NCI-H226 (cell line): ENCODE measurements at regions not wholly inside any gene's neighbourhood (a gene's known extent, or its start where the extent isn't known, plus 50 kb on each side); places are given as distances from the start of the nearest gene placed in this dataset.

Experiments used
- DNase-seq: peaks from one replicate; pipeline ENCODE4 v3.0.0-alpha.2; 2015

DNA sequence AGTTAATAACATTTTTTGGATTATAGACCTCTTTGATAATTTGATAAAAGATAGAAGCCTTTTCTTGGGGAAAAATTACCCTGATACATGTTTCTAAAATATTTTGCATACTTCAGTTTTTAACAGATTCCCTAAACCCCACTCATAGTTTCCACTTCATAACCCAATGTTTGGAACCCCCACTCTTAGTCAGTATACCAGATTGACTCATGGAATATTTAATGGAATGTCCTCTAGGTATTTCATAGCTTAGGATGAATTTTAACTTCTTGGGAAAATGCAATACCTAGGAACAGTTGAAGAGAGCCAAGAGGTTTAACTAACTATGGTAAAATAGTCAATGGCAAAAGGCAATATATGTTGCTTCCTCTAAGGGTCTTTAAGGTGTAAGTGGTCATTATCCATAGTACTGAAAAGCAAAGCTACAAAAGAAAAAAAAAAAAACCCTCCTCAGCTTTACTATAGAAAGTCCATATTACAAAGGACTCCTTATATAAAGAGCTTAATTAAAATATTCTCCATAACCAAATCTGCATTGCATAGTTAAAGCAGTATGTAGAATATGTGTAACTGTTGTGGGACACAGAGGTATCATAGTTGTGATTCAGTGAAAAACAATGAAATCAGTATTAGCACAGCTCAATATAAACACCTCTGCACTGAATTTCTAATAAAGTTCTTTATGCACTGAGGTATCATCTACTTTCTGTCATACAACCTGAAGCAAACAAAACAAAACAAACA is 159.9 kb downstream of the PCDH7 start:
- DNase-seq = no peak

- no peak for DNase-seq
Measured at GRCh38 chr4:30881985-30882384, 161.8 kb downstream of the PCDH7 start.

DNA sequence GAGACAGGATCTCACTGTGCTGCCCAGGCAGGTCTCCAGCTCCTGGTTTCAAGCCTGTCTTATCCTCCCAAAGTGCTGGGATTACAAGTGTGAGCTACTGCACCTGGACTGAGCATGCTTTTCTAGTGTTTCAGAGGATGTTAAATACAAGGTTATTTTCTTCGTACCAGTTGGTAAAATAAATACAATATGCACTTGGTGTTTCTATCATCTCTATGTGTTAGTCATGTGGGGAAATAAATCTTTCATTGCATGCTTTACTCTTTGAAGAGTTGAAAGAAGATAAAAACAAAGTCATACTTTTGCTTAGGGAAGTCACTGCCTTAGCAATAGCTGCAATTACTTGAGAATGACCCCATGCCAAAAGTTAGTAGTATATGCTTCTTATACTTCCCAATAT is 162.3 kb downstream of the PCDH7 start:
- no peak for DNase-seq

DNA sequence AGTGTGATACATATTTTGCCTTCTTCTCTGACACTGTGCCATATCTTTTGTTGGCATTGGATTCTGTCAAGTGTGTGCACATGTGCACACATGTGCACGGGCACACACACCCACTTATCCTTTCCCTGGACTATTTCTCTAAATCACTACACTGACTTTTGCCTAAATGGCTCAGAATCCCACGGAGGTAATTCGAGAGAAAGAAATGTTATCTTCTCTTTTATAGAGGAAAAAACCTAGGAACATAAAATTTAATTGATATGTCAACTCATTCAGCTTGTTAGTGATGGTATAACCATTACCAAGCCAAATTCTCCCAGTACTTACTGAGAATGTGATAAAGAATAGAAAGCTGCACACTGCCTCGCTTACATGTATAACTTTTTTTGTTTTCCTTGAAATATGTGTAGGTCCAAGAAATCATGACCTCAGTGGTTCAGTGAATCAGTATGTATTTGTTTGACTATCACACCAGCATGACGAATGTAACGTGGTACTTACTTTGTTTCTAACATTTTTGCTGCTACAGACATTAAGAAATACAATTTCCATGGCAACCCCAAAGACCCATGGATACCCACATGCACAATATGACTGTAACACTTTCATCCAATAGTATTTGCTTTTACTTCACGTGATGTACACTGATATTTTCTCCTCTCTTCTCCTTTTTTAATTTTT is 163.0 kb downstream of the PCDH7 start:
- DNase-seq = no peak

- DNase-seq = no peak
Measured at GRCh38 chr4:30901461-30902451, 181.6 kb downstream of the PCDH7 start.

DNA sequence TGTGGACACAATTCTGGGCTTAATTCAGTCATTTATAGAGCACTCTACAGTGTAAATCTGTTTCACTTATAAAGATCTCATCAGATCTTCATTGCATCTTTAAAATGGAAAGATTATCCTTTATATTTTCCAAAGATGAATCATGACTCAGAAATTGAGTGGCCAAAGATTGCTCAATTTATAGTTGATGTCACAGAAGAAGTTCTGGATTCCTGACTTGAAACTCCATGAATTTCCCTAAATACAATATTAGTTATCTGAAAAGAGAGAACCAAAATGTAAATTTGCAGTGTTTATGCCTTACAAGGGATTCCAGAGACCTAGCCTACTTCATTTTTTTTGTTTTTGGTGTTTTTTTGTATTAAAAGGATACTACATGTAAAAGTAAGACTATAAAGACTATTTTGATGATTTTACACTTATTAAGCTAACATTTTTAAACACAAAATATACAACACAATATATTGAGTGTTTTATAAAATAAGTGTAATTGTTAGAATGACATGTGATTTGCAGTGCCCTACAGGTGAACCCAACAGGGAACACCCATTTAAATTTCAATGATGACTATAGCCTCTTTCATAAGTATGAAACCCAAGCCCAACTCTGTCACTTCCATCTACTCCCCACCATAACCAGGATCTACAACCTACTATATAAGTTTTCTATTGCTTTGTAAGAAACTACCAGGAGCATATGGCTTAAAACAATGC is 183.5 kb downstream of the PCDH7 start:
- DNase-seq = peak; percentile 13

- DNase-seq = no peak
Measured at GRCh38 chr4:30904215-30904555, 184.0 kb downstream of the PCDH7 start.

DNA sequence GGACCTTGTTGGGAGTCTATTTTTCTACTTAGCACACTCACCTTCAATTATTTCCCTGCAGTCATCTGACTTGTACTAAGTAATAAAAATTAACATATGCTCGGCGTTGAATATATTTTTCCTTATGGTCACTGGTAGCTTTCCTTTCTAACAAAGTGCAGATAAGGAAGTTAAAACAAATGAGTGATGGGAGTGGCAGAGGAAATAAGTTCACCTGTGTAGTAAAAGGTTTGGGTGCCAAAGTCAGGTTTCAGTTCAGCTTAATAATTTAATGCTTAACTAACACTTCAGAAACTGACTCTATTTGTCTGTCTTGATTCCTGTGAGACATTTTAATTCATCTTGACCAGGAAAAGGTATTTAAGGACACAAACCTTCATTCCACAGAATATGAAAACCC is 184.4 kb downstream of the PCDH7 start:
- DNase-seq = no peak

DNA sequence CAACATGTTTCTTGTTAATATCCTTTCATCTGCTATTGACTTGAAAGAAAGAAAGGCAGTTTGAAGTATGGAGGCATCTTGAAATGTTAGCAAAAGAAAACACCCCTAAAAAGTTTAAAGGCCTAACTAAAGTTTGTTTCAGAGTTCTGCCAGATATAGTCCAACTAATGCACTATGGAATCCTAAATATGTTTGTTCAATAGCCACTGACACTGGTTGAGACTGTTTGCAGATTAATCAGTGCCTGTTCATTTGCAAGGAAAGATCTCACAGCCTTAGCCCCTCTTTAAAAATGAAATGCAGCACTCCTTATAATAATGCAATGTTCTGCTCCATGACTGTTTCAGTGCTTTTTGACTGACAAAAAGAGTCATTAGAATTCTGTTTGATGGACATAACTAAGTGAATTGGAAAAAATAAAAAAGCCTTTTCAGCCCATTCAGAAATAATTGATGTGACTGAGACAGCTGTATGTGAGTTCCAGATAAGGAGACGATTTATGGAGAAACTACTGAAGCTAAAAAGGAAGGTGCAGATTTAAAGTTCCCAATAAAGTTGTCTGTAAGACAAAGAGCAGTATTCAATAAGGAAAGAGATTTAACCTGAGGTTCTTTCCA is 192.0 kb downstream of the PCDH7 start:
- DNase-seq = no peak

DNA sequence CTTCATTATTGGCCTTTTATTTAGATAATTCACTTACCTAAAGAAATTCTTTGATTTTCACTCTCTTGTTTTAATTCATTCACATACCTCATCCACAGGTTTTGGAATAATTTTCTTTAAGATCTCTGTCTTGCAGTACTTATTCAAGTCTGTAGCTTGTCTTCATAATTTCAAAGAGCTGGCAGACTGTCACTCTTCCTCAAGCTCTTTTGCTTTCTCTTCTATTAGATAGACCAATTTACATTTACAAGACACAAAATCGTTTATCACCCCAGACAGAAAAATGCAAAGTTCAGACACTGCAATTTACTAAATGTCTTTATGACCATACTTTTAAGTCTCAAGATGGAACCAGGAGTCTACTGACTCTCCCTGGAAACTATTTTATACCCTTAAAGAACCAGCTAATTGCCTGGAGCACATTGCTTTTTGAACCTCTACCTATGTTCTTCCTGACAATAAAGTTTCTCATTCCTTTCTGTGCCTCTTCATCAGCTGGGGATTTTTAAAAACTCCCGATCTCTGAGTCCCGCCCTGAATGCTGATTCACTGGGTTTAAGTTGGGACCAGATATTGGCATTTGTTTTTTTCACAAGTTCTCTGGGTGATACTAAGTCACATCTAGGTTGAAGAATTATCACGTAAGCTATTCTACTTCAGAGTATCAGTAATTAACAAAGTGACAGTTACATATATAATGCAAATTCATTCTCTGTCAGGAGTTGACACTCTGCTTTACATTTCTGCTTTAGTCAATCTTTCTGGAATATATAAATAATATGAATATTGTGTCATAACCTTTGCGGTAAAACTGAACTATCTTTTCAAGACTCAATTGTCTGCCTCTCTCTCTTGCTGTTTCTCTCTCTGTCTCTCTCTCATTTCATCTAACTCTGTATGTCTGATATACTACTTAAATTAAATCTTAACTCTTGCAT is 196.4 kb downstream of the PCDH7 start:
- DNase-seq = no peak

DNA sequence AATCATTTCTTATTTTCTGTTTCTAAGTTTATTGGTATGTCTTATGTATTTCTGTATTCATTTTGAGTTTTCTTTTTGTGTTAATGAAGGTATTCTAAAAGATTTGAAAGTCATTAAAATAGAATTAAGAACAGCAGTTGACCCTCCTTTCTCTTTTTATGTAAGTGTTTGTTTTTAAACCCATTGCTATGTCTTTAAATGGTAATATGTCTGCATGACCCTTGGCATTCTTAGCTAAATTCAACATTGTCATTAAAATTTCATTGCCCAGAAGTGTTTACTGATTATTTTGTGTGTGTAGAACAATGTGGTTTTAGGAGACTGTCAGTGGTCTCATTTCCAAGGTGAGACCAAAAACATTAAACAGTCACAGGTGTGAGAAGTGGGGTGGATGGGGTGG is 197.8 kb downstream of the PCDH7 start:
- no peak for DNase-seq

DNA sequence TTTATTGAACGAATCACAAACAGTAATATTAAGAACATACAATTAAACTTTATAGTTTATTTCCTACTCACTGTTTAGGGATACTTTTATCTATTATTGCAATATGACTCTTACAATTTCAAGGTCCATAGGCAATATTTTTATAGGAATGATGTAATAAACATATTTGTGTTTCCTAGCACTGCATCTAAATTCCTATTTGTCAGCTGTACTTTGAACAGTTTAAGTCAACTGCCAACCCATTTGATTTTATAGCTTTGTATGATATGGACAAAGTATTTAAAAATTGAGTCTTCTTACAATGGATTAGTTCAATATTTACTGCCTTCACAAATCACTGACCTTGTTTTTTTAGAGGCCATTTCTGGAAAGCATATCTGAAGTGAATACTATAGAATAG is 199.3 kb downstream of the PCDH7 start:
- DNase-seq = no peak

DNA sequence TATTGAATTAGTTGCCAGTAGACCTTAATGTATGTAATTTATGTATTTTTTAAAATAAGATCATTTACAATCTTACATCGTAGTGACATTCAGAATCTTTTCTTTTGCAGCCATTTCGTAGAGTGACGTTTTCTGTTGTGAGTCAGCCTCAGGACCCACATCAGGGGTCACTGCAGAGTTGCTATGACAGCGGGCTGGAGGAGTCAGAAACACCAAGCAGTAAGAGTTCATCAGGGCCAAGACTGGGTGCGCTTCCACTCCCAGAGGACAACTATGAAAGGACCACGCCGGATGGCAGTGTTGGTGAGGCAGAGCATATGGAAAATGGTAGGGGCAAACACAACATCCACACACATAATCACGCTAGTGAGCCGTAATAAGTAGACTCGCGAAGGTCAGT is 199.9 kb downstream of the PCDH7 start:
- no peak for DNase-seq

- no peak for DNase-seq
Measured at GRCh38 chr4:30922625-30923024, 202.5 kb downstream of the PCDH7 start.

DNA sequence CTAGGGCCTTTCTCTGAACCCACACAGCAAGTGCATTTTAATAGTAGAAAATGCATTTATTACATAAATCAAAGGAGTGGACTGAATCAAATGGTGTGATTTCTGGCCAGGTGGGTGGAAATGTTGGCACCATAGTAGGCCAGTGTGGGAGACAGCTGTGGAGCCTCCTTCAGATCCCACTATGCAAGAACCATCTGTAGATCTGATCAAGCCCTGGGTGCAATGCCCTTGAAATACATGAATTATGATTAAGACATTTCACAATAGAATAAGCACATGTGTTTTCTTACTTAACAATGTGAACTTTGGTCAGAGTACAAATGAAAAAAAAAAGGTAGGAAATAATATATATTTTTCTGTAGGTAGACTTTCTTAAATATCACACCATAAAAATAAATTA is 204.3 kb downstream of the PCDH7 start:
- no peak for DNase-seq

- DNase-seq = no peak
Measured at GRCh38 chr4:30929649-30930048, 209.5 kb downstream of the PCDH7 start.

DNA sequence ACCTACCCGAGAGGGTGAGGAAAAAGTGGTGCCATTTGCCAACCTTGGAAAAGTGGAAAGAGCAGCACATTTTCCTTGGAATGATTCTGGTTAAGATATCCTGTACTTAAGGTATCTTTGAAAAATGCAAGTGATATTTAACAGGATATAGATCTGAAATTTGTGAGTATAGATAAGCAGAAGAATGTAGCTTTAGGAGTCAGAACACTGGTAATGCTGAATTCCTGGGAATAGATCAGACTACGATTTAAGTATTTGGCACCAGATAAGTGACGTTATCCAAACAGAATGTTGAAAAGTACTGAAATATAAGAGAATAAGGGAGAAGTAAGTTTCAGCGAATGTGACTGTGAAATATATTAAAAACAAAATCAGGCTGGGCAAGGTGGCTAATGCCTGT is 210.1 kb downstream of the PCDH7 start:
- DNase-seq = no peak

DNA sequence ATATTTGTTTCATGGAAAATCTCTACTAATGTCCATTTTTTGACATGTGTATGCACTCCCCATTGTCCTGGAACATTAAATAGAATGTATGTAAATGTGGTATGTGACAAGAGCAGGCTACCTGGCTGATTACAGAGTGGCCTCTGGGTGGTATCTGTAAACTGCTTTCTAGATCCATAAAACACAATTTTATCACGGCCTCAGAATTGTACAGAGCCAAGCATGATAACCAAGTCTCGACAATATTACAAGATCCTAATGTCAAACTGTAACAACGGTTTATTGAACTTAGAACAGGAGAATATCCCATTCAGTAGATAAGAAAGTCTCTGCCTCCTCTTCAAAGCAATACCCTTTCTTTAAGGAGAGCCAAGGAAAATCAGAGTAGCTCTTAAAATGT is 212.4 kb downstream of the PCDH7 start:
- DNase-seq = no peak

GRCh38 chr4:30939069-30939468 is 218.9 kb downstream of the PCDH7 start:
- DNase-seq = no peak

GRCh38 chr4:30939684-30940083 is 219.5 kb downstream of the PCDH7 start:
- no peak for DNase-seq

- DNase-seq = no peak
Measured at GRCh38 chr4:30941641-30942040, 221.5 kb downstream of the PCDH7 start.
